GM19043 (cell line): ENCODE measurements at regions not wholly inside any gene's neighbourhood (a gene's known extent, or its start where the extent isn't known, plus 50 kb on each side); places are given as distances from the start of the nearest gene placed in this dataset.

Experiments used
- ATAC-seq: cut with Tn5 transposase; IDR thresholded peaks from one replicate; pipeline ENCODE4 v1.9.1; 2021; ENCODE audit warnings: low read depth; ENCODE audit not compliant: unreplicated experiment

- ATAC-seq, result no peak
Measured at GRCh38 chr20:6265204-6265904, 142.5 kb upstream of the FERMT1 start.

- no peak for ATAC-seq
Measured at GRCh38 chr20:6253396-6253795, 130.6 kb upstream of the FERMT1 start.

GRCh38 chr20:6245436-6245835 is 122.6 kb upstream of the FERMT1 start:
- ATAC-seq, result no peak

DNA sequence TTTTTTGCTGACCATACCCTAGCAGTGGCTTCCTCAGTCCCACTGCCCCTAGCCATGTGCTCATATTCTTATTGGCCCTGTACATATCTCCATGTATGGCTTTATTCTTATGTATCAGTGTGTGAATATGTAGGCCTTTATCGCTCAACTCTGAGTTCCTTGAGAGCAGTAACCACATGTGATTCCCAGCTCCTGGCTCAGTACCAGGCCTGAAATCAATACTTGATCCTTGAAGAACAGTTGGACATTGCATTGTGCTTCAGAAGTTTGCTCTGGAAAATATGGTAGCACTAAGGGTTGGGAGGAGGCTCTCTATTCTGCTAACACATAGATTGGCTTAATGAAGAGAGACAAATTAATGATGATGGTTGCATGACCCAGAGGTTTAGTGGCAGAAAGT is 118.8 kb upstream of the FERMT1 start:
- no peak for ATAC-seq

DNA sequence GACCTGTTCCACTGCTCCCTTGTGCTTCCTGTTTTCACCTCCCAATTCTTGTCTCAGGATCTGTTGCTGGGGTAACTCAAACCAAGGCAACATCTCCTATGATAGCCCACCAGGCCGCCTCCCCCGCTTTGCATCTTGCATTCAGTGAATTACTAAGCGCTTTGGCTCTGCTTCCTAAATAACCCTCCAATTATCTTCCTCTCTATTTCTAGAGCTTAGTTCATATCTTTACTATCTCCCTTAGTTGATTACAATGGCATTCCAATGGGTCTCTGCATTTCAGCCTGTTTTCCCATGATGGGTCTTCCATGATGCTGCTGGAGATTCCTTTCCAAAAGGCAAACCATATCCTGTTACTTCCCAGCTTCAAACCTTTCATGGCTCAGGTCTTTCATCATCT is 117.2 kb upstream of the FERMT1 start:
- no peak for ATAC-seq

DNA sequence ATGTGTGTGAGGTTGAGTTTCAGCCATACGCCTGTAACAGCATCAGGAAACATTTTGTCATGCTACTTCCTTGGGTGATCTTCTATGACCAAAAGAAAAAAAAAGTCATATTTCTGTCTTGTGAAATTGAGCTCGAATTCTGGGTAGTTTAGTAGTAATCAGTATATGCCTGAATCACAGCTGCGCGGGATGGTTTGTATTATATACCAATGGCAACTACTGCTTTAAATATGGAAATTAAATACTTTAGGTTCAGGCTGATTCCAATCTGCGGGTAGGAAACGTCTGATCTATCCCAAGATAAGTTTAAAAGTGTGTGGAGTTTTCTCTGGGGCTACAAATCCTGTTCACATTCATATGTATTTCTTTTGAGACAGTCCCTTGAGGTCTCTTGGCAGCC is 115.6 kb upstream of the FERMT1 start:
- no peak for ATAC-seq

- ATAC-seq, result no peak
Measured at GRCh38 chr20:6235510-6235909, 112.7 kb upstream of the FERMT1 start.

DNA sequence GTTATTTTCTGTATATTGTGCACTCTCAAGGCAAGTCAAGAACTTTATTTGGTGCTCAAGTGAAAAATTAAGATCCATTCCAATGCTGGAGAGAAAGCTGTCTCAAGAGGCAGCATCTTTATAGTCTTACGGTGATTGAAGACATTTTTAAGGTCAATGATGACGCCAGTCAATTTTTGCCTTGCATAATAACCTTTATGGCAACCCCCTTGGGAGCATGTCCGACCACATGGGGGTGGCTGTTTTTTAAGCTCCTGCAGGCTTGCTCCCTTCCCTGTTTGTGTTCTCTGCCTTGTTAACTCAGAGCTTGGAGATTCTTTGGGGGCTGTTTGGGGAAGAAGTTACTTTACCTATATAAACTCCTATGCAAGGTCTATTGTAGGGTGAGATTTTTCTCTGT is 109.6 kb upstream of the FERMT1 start:
- no peak for ATAC-seq

GRCh38 chr20:6231556-6231955 is 108.7 kb upstream of the FERMT1 start:
- ATAC-seq, result no peak

DNA sequence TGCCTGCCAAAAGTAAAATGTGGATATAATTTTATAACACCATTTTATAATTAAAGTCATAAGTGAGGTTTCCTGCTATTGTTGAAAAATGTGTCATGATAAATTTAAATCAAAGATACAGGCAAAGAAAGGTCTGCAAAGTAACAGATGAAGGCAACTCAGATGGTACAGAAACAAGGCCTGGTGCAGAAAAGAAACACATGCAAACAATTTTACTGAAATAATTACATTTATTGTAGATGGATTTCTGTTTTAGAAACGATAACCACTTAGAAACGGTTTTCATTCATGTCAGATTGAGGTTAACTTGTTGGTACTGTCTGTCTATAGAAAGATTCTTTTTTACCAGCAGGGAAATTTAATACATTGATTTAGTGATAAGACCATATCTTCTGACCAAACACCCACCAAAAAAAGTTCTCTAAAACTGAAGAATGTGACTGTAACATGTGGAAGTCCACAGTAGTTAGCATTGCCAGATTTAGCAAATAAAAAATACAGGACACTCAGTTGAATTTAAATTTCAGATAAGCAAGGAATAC is 105.5 kb upstream of the FERMT1 start:
- no peak for ATAC-seq

GRCh38 chr20:6213311-6213710 is 90.5 kb upstream of the FERMT1 start:
- no peak for ATAC-seq

DNA sequence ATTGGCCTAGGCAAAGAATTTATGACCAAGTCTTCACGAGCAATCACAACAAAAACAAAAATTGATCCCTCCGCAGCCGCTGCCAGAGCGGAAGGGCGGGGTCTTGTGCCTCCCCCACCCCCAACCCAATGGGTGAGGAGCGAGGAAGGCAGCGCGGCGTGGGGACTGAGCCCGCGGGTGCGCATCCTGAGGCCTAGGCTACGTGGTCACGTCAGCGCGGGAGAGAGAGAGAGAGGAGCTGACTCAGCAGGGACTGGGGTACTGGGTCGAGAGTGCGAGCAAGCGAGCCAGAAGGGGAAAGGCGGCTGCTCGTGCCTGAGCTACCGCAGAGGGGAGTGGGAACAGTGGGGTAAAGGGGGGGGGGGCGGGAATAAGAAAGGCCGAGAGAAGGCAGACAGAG is 90.1 kb upstream of the FERMT1 start:
- ATAC-seq, result no peak

- ATAC-seq, result no peak
Measured at GRCh38 chr20:6209093-6209492, 86.3 kb upstream of the FERMT1 start.

DNA sequence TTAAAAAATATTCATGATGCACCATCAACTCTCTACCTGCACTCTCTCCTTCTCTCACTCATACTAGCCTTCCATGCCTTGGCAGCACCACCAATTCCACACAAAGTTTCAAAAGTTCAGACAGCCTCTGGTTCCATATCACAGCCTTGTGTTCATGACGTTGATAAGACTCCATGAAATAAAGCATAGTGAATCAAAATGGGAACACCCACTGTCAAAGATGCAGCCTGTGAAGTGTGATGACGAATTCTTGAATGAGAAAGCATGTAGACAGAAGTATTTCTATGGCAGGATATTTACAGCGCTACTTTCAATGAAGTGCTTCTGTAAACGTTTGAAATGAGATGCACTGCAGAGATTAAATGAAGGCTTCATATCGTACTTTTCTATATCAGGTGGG is 77.3 kb upstream of the FERMT1 start:
- ATAC-seq, result no peak

DNA sequence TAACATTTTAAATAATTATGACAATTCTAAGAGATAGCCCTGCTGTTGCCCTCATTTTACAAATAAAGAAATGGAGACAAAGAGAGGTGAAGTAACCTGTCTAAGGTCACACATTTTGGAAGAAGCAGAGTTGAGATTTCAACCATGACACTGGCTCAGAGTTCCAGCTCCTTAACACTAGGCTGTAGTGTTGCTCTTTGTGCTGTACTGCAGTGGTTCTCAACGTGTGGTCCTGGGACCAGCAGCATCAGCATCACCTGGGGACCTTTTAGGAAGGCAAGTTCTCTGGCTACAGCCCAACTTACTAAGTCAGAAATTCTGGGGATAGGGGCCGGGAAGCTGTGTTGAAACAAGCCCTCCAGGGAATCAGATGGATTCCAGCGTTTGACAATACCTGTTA is 62.4 kb upstream of the FERMT1 start:
- no peak for ATAC-seq

DNA sequence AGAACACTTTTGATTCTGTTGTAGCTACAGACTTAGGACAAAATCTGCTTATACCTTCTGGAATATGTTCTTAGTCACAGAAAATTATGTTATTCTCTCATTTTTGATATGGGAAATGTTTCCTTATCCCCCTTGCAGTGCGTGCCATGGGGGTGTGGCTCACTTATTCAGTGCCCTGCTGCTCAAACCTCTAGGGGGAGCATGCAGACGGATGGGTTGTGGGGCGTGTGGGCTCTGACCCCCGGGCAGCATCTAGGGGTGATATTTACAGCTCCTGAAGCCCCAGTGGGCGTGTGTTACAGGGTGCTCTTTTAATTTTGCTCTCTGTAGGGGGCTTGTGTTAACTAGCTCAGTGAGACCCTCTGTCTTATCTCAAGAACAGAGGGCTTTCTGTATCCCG is 61.3 kb upstream of the FERMT1 start:
- ATAC-seq, result no peak

DNA sequence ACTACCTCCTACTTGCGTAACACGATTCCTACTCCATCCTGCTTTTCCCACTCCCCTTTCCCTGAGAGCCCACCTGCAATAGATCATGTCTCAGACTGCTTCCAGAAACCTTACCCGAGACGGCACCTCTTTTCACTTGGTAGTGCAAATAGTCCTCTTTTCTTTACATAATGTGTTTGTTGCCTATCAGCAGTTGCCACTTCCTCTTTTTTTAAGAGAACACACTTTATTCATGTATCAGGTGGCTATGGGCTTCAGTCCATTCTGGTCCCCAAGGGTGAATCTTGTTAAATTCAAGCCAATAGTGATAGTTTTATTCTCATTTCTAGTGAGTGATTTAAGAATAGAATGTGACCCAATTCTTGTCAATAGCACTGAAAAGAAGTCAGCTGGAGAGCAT is 57.7 kb upstream of the FERMT1 start:
- ATAC-seq, result no peak

DNA sequence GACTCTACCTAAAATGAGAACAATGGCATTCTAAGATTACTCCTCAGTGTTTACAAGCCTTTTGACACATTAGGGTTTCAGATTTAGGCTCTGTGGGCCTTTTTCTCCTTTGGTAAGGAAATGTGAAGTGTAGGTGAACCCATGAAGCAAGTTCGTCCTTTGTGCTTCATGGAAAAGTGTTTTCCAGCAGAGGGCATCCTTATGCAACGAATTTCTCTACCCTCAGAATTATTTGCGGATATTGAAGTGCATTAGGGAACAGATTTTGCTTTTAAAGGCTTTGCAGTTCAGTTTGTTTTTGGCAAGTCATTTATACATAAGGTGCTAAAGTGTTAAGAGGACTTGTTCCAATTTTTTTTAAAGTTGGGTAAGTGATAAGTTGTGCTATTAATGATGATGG is 55.7 kb upstream of the FERMT1 start:
- ATAC-seq, result no peak

DNA sequence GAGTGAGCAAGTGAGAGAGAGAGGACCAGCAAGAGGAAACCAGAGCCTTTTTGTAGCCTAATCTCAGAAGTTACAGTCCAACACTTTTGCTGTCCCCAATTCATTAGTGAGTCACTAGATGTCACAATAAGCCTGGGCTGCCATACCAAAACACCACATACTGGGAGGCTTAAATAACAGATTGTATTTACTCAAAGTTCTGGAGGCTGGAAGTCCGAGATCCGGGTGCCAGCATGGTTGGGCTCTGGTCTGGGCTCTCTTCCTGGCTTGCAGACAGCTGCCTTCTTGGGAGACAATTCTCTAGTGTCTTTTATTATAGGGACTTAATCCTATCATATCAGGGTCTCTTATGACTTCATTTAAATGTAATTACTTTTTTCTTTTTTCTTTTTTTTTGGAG is 50.7 kb upstream of the FERMT1 start:
- ATAC-seq, result no peak
